HUES64 (cell line): ENCODE measurements at regions not wholly inside any gene's neighbourhood (a gene's known extent, or its start where the extent isn't known, plus 50 kb on each side); places are given as distances from the start of the nearest gene placed in this dataset.
"Not testable (repeated sequence)": the region's sequence is repeated elsewhere in the genome, so short reads cannot be mapped to it uniquely, and the experiment has no call there.

Experiments
- H3K27ac ChIP-seq: 2 replicates; pipeline ENCODE4 v1.7.0; 2013; ENCODE audit warnings: low read depth, low read length, inconsistent platforms
- H3K27me3 ChIP-seq: 2 replicates; pipeline ENCODE4 v1.6.1; 2013; ENCODE audit warnings: mild to moderate bottlenecking, low read length; ENCODE audit not compliant: insufficient read depth
- H3K36me3 ChIP-seq: 2 replicates; pipeline ENCODE4 v1.6.1; 2013; ENCODE audit warnings: mild to moderate bottlenecking, low read length; ENCODE audit not compliant: insufficient read depth
- H3K4me1 ChIP-seq: 2 replicates; pipeline ENCODE4 v1.6.1; 2013; ENCODE audit warnings: mild to moderate bottlenecking, low read length, moderate library complexity; ENCODE audit not compliant: insufficient read depth
- H3K4me3 ChIP-seq: 2 replicates; pipeline ENCODE4 v1.5.1; 2013; ENCODE audit warnings: mild to moderate bottlenecking, low read length, moderate library complexity
- H3K9ac ChIP-seq: 2 replicates; pipeline ENCODE4 v1.6.1; 2013; ENCODE audit warnings: mild to moderate bottlenecking, low read depth, low read length
- H3K9me3 ChIP-seq: 2 replicates; pipeline ENCODE4 v1.6.1; 2013; ENCODE audit warnings: low read depth, low read length; ENCODE audit not compliant: insufficient read depth
- WGBS: fragments of 150-250, 120-280 bp; methylation state at CpG from one replicate; pipeline ENCODE4 v1.1.7; 2013; ENCODE audit warnings: missing lambda C conversion rate; 5-methylcytosine and 5-hydroxymethylcytosine counted together

DNA sequence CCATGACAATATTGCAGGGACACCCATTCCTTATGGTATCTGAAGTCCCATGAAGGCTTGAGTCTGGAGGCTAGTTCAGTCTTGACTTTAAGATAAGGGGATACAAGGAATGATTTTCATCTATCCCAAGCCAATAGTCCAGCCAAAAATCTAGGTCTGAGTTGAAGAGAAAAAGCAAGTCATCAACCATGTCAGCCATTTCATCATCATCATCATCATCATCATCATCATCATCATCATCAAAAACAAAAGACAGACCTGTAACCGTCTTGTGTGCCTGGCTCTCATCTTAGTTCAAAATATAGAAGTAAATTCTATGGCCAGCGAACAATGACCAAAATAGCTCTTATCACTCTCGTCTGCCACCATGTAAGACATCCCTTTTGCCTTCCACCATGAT is 59.5 kb upstream of the FAM90A26 start:
- H3K27ac ChIP-seq, H3K27me3 ChIP-seq, H3K9me3 ChIP-seq, H3K4me3 ChIP-seq, H3K4me1 ChIP-seq, H3K9ac ChIP-seq, H3K36me3 ChIP-seq: not testable (repeated sequence)
- 87% methylated on average over 3 of the region's 3 CpGs for WGBS

DNA sequence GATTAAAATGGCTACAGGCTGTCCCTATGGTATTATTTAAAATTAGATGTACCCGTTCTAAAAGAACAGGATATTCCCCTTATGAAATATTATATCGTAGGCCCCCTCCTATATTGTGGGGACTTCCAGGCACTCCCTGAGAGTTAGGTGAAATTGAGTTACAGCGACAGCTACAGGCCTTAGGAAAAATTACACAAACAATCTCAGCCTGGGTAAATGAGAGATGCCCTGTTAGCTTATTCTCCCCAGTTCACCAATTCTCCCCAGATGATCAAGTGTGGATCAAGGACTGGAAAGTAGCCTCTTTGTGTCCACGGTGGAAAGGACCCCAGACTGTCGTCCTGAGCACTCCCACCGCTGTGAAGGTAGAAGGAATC is 67.1 kb upstream of the FAM90A26 start:
- not testable (repeated sequence) for H3K4me1 ChIP-seq, H3K27me3 ChIP-seq, H3K36me3 ChIP-seq, H3K4me3 ChIP-seq, H3K9me3 ChIP-seq, H3K27ac ChIP-seq, H3K9ac ChIP-seq
- WGBS = 29% methylated on average over 3 of the region's 6 CpGs

DNA sequence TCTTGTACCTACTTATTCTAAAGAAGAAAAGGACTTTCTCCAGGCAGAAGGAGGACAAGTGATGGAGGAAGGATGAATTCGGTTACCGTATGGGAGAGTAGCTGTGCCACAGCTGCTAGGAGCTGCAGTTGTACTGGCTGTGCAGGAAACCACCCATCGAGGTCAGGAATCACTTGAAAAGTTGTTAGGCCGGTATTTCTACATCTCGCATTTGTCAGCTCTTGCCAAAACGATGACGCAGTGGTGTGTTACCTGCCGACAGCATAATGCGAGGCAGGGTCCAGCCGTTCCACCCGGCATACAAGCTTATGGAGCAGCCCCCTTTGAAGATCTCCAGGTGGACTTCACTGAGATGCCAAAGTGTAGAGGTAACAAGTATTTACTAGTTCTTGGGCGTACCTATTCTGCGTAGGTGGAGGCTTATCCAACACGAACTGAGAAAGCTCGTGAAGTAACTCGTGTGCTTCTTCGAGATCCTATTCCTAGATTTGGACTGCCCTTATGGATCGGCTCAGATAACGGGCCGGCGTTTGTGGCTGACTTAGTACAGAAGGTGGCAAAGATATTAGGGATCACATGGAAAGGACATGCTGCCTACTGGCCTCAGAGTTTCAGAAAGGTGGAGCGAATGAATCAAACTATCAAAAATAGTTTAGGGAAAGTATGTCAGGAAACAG is 67.6 kb upstream of the FAM90A26 start:
- not testable (repeated sequence) for H3K27me3 ChIP-seq, H3K27ac ChIP-seq, H3K9ac ChIP-seq, H3K36me3 ChIP-seq, H3K9me3 ChIP-seq, H3K4me1 ChIP-seq, H3K4me3 ChIP-seq
- WGBS = 92% methylated on average over 22 of the region's 22 CpGs

DNA sequence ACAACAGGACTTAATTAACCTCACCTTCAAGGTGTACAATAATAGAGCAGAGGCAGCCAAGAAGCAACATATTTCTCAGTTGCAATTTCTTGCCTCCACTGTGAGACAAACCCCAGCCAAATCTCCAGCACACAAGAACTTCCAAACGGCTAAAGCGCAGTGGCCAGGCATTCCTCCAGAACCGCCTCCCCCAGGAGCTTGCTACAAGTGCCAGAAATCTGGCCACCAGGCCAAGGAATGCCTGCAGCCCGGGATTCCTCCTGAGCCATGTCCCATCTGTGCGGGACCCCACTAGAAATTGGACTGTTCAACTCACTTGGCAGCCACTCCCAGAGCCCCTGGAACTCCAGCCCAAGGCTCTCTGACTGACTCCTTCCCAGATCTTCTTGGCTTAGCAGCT is 73.9 kb upstream of the FAM90A26 start:
- not testable (repeated sequence) for H3K27ac ChIP-seq, H3K4me3 ChIP-seq, H3K27me3 ChIP-seq, H3K9me3 ChIP-seq, H3K9ac ChIP-seq, H3K4me1 ChIP-seq, H3K36me3 ChIP-seq
- 79% methylated on average over 5 of the region's 5 CpGs for WGBS

DNA sequence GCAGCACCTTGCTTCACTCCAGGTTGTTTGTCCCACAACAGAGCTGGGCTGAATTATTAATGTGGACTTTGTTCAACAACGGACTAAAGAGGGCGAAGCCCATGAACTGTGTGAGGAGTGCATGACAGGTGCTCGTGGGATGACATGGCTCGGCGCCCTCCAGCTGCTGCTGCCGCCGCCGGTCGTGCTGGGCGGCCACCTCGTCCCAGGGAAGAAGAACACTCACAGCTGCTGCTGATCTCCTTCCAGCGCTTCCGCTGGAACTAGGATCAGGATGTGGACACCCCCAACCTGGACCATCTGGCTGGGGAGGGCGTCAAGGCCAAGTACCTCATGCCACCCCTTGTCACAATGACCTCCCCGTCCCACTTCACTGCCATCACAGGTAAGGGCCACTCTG is 91.4 kb upstream of the FAM90A26 start:
- not testable (repeated sequence) for H3K27ac ChIP-seq, H3K4me3 ChIP-seq, H3K4me1 ChIP-seq, H3K36me3 ChIP-seq, H3K9ac ChIP-seq, H3K27me3 ChIP-seq
- 90% methylated on average over 15 of the region's 15 CpGs for WGBS
- peaks cover 12% of the 10 kb centered on the region; the same call in 1 of the 2 replicates for H3K9me3 ChIP-seq

DNA sequence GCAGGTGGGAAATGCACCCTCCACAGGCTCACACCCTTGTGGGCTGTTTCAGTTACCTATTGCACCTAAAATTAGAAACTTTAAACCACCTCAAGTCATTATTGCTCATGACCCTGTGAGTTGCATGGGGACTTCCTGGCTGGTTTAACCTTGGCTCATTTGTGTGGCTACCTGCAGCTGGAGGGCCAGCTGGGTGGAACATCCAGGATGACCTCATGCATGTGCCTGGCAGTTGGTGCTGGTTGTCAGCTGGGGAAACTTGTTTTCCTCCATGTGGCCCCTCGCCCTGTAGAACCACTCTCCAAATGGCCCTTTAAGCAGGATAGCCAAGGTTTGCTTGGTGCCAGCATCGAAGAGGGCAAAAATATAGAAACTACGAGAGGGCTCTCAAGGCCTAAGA is 93.2 kb upstream of the FAM90A26 start:
- not testable (repeated sequence) for H3K27ac ChIP-seq, H3K36me3 ChIP-seq, H3K27me3 ChIP-seq, H3K4me1 ChIP-seq, H3K4me3 ChIP-seq, H3K9ac ChIP-seq
- peaks cover 12% of the 10 kb centered on the region; the same call in 1 of the 2 replicates for H3K9me3 ChIP-seq
- WGBS = 81% methylated on average over 3 of the region's 3 CpGs

DNA sequence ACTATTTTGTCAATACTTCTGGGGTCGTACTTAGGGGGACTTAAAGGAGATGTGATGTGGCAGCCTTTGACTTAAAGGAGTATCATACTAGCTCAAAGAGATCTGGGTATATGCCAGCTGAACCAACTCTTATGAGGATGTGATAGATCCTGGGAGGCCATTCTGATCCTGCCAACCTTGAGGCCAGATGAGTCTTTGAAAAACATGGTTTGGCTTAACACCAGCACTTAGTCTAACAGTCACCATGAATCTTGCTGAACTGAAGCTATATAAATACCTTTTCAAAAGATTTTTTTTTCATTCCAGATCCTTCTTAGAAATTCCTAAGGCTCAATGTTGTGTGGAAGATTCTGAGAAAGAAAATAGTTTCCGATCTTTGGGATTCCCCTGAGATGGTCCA is 93.7 kb upstream of the FAM90A26 start:
- not testable (repeated sequence) for H3K9ac ChIP-seq, H3K27ac ChIP-seq, H3K4me3 ChIP-seq, H3K27me3 ChIP-seq, H3K36me3 ChIP-seq, H3K4me1 ChIP-seq
- WGBS = 72% methylated on average over 1 of the region's 2 CpGs
- peaks cover 12% of the 10 kb centered on the region; the same call in 1 of the 2 replicates for H3K9me3 ChIP-seq

DNA sequence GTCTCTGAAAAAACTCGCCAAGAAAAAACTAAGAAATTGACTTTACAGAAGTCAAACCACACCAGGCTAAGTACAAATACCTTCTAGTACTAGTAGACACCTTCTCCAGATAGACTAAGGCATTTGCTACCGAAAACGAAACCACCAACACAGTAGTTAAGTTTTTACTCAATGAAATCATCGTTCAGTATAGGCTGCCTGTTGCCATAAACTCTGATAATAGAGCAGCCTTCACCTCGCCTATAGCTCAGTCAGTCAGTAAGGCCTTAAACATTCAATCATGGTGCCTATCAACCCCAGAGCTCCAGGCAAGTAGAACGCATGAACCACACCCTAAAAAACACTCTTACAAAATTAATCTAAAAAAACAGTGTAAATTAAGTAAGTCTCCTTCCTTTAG is 96.8 kb upstream of the FAM90A26 start:
- not testable (repeated sequence) for H3K27ac ChIP-seq, H3K4me1 ChIP-seq, H3K9ac ChIP-seq, H3K4me3 ChIP-seq, H3K27me3 ChIP-seq, H3K36me3 ChIP-seq, H3K9me3 ChIP-seq
- 86% methylated on average over 6 of the region's 6 CpGs for WGBS

DNA sequence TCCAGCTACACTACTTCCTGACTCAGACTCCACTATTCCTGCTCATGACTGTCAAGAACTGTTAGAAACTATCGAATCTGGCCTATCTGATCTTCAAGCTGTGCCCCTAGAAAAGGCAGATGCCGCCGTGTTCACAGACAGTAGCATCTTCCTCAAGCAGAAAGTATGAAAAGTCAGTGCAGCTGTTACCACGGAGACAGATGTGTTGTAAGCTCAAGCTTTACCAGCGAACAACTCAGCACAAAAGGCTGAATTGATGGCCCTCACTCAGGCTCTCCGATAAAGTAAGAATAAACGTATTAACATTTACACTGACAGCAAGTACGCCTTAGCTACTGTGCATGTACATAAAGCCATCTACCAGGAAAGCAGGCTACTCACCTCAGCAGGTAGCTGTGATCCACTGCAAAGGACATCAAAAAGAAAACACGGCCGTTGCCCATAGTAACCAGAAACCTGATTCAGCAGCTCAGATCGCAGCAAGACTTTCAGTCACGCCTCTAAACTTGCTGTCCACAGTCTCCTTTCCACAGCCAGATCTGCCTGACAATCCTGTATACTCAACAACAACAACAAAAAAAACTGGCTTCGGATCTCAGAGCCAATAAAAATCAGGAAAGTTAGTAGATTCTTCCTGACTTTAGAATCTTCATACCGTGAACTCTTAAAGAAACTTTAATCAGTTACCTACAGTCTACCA is 97.5 kb upstream of the FAM90A26 start:
- H3K4me1 ChIP-seq, H3K27me3 ChIP-seq, H3K9ac ChIP-seq, H3K27ac ChIP-seq, H3K36me3 ChIP-seq, H3K9me3 ChIP-seq, H3K4me3 ChIP-seq: not testable (repeated sequence)
- WGBS = 83% methylated on average over 14 of the region's 14 CpGs

DNA sequence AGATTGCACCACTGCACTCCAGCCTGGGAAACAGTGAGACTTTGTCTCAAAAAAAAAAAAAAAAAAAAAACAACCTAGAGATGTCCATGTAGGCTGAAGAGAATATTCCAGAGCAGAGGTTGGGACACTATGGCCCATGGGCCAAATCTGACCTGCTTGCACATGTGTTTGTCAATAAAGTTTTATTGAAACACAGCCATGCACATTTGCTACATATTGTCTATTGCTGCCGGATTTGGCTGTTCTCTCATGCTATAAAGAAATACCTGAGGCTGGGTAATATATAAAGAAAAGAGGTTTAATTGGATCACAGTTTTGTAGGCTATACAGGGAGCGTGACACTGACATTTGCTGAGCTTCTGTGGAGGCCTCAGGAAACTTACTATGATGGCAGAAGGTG is 102.3 kb upstream of the FAM90A26 start:
- H3K27ac ChIP-seq, H3K4me1 ChIP-seq, H3K36me3 ChIP-seq, H3K4me3 ChIP-seq, H3K27me3 ChIP-seq, H3K9me3 ChIP-seq, H3K9ac ChIP-seq: not testable (repeated sequence)
- 85% methylated on average over 2 of the region's 2 CpGs for WGBS

DNA sequence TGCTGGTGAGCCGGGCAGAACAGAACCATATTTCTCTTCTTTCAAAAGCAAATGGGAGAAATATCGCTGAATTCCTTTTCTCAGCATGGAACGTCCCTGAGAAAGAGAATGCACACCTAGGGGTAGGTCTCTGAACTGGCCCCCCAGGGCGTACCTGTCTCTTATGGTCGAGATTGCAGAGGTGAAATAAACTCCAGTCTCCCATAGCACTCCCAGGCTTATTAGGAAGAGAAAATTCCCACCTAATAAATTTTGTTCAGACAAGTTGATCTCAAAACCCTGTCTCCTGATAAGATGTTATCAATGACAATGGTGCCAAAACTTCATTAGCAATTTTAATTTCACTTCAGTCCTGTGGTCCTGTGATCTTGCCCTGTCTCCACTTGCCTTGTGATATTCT is 106.6 kb upstream of the FAM90A26 start:
- not testable (repeated sequence) for H3K27me3 ChIP-seq, H3K27ac ChIP-seq, H3K36me3 ChIP-seq, H3K4me3 ChIP-seq, H3K4me1 ChIP-seq, H3K9me3 ChIP-seq, H3K9ac ChIP-seq
- 80% methylated on average over 1 of the region's 5 CpGs for WGBS

DNA sequence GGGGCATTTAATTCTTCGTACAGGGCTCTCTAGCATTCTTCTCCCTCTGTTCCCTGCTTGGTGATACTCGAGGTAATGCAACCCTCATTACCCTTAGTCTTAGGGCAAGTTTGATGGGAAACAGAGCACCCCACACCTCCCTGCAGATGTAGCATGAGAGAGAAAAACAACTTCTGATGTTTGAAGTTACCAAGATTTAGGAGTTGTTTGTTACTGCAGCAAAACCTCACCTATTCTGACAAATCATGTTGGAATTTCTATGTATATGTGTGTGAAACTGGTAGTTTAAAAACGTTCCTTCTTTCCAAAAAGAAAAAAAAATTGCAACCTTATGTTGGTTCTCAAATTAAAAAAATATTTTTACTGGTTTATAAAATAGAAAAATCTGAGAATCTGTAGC is 145.3 kb upstream of the FAM90A26 start:
- H3K4me1 ChIP-seq, H3K9me3 ChIP-seq, H3K27ac ChIP-seq, H3K9ac ChIP-seq, H3K27me3 ChIP-seq, H3K4me3 ChIP-seq, H3K36me3 ChIP-seq: not testable (repeated sequence)
- WGBS = 67% methylated on average over 1 of the region's 3 CpGs
